Ovary (tissue), 7 donors: ENCODE measurements at regions not wholly inside any gene's neighbourhood (a gene's known extent, or its start where the extent isn't known, plus 50 kb on each side); places are given as distances from the start of the nearest gene placed in this dataset.

ENCODE experiments used
- DNase-seq, 5 donors: peaks; one replicate each; pipeline ENCODE4 v3.0.0-alpha.2; 2019 to 2020
- H3K27ac ChIP-seq, 2 donors: fragments of 200-600 bp; one replicate each; pipeline versions ENCODE4 v1.5.1 to v1.8.0; 2019 to 2022
- H3K27me3 ChIP-seq: fragments of 200-600 bp; one replicate; pipeline ENCODE4 v1.8.0; 2022
- H3K36me3 ChIP-seq: fragments of 200-600 bp; sonication (generic); one replicate; pipeline ENCODE4 v1.5.1; 2019
- H3K4me1 ChIP-seq: one replicate; pipeline ENCODE4 v1.8.1; 2013; ENCODE audit warnings: mild to moderate bottlenecking, moderate library complexity; ENCODE audit not compliant: insufficient read depth
- H3K4me3 ChIP-seq: fragments of 200-600 bp; sonication (generic); one replicate; pipeline ENCODE4 v1.5.1; 2017
- H3K9me3 ChIP-seq, 2 donors: fragments of 200-600 bp in 1 of 2; sonication (generic) in 1 of 2; one replicate each; pipeline versions ENCODE4 v1.5.1 to v1.8.1; 2013 to 2019; ENCODE audit warnings: mild to moderate bottlenecking in 1 of 2, moderate library complexity in 1 of 2
- EP300 ChIP-seq: sonication (generic); formaldehyde crosslinking; IDR thresholded peaks from one replicate; pipeline ENCODE4 v1.6.1; 2017; ENCODE audit warnings: antibody characterized with exemption
- POLR2A ChIP-seq: fragments of 450-650 bp; IDR thresholded peaks from one replicate; pipeline ENCODE4 v1.6.1; 2017; ENCODE audit warnings: antibody characterized with exemption, mild to moderate bottlenecking, moderate library complexity
- whole genome bisulfite sequencing, 3 donors: extraction: QIAGEN DNeasy Blood & Tissue Kit in 1 of 3; methylation state at CpG; one replicate each; pipeline versions ENCODE4 v1.1.5 to v1.1.7; 2013 to 2017; 5-methylcytosine and 5-hydroxymethylcytosine counted together
- intact Hi-C, 4 donors: fragments of 100-400 bp; cut with DNase I; formaldehyde crosslinking; loops; one replicate each; pipeline versions ENCODE4 v1.11.0 to v1.15.1; 2022 to 2023
- TF ChIP-seq, protein P1 (sequence below), 3 donors: fragments of 450-650 bp in 2 of 3; fragments of 200-600 bp in 1 of 3; IDR thresholded peaks; one replicate each; pipeline versions ENCODE4 v1.5.1 to v1.8.0; 2016 to 2022; ENCODE audit warnings: antibody characterized with exemption in 3 of 3, mild to moderate bottlenecking in 1 of 3
- donor health status: DM: no; HTN: no; CAD: no; lungs with moderate emphysema.
- donor health status: DM: no; HTN: no; CAD: no.
- donor health status: Bipolar disorder and iron deficiency.
- donor health status: DM: no; HTN: no; CAD: no.
- donor health status: DM: yes; HTN: yes; CAD: no.

GRCh38 chr14:98608071-98609060 is 663.6 kb downstream of the BCL11B start:
- 72 to 85% (median 75%) methylated on average over 11 of the region's 11 CpGs for WGBS, 3 donors
- no peaks in the 10 kb centered on the region for H3K9me3 ChIP-seq
- no peak overlapping the region for H3K4me3 ChIP-seq
- no peaks in the 10 kb centered on the region for H3K36me3 ChIP-seq
- intact Hi-C loops, result no loop called here
- no peak for DNase-seq
- no peaks in the 10 kb centered on the region for H3K4me1 ChIP-seq
- H3K27me3 ChIP-seq, result no peaks in the 10 kb centered on the region
- TF ChIP-seq, protein P1, sequence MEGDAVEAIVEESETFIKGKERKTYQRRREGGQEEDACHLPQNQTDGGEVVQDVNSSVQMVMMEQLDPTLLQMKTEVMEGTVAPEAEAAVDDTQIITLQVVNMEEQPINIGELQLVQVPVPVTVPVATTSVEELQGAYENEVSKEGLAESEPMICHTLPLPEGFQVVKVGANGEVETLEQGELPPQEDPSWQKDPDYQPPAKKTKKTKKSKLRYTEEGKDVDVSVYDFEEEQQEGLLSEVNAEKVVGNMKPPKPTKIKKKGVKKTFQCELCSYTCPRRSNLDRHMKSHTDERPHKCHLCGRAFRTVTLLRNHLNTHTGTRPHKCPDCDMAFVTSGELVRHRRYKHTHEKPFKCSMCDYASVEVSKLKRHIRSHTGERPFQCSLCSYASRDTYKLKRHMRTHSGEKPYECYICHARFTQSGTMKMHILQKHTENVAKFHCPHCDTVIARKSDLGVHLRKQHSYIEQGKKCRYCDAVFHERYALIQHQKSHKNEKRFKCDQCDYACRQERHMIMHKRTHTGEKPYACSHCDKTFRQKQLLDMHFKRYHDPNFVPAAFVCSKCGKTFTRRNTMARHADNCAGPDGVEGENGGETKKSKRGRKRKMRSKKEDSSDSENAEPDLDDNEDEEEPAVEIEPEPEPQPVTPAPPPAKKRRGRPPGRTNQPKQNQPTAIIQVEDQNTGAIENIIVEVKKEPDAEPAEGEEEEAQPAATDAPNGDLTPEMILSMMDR (IDR thresholded peaks at IDR 0.05), result no peak
- TF ChIP-seq EP300 (no peak), POLR2A (no peak)
- H3K27ac ChIP-seq, result no peak overlapping the region

- Histone ChIP-seq H3K4me3 (no peak overlapping the region), H3K36me3 (no peaks in the 10 kb centered on the region), H3K4me1 (no peaks in the 10 kb centered on the region), H3K9me3 (no peaks in the 10 kb centered on the region), H3K27me3 (no peaks in the 10 kb centered on the region), H3K27ac (no peak overlapping the region)
- WGBS, 3 donors, result 39 to 62% (median 47%) methylated on average over 6 of the region's 6 CpGs
- intact Hi-C loops, result no loop called here
- TF ChIP-seq, protein P1 (IDR thresholded peaks at IDR 0.05), result no peak
- TF ChIP-seq EP300, result no peak
- TF ChIP-seq POLR2A, result no peak
- DNase-seq, result no peak
These were observed 659.4 kb downstream of the BCL11B start for GRCh38 chr14:98612434-98613200.

- H3K27ac ChIP-seq, result no peak overlapping the region
- intact Hi-C loops, result no loop called here
- 87 to 93% (median 92%) methylated on average over 3 of the region's 3 CpGs for WGBS, 3 donors
- TF ChIP-seq EP300 (no peak), POLR2A (no peak)
- TF ChIP-seq, protein P1 (IDR thresholded peaks at IDR 0.05), result no peak
- H3K4me3 ChIP-seq, result no peak overlapping the region
- no peaks in the 10 kb centered on the region for H3K36me3 ChIP-seq
- H3K27me3 ChIP-seq, result no peaks in the 10 kb centered on the region
- no peaks in the 10 kb centered on the region for H3K9me3 ChIP-seq
- DNase-seq, result no peak
- H3K4me1 ChIP-seq, result no peaks in the 10 kb centered on the region
These were observed 657.3 kb downstream of the BCL11B start for GRCh38 chr14:98614741-98615140.

DNA sequence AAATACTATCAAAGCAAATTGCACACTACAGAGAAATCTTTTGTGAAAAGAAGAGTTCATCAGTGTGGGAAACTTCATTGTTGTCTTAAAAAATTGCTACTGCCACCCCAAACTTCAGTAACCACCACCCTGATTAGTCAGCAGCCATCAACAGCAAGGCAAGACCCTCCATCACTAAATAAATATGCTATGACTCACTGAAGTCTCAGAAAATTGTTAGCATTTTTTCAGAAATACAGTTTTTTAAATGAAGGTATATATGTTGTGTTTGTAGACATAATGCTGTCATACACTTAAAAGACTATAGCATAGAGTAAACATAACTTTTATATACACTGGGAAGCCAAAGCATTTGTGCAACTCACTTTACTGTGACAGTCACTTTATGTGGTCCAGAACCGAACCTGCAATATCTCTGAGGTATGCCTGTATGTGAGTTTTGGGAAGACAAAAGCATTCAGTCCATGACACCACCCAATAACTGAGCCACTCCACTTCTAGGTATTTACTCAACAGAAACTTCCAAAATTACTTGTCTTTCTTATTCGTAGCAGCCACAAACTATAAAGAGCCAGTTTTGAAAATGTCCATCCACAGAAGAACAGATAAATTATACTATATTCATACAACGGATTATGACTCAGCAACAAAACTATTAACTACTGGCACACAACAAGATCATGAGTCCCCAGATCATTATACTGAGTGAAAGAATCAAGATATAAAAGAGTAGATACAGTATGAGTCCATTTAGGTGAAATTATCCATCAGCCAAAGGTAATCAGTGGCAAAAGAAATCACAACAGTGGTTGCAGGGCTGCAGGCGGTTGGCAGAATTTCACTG is 649.6 kb downstream of the BCL11B start:
- no peaks in the 10 kb centered on the region for H3K27me3 ChIP-seq
- no peak for DNase-seq
- 70 to 79% (median 79%) methylated on average over 4 of the region's 4 CpGs for WGBS, 3 donors
- peaks cover 0 to 3% of the 10 kb centered on the region in 2 donors for H3K9me3 ChIP-seq
- no peak overlapping the region for H3K27ac ChIP-seq
- H3K4me3 ChIP-seq, result no peak overlapping the region
- H3K4me1 ChIP-seq, result no peaks in the 10 kb centered on the region
- TF ChIP-seq, protein P1 (IDR thresholded peaks at IDR 0.05), result no peak
- TF ChIP-seq POLR2A (no peak), EP300 (no peak)
- H3K36me3 ChIP-seq, result no peaks in the 10 kb centered on the region
- intact Hi-C loops, result no loop called here
